GM23338 (cell line): ENCODE measurements at regions not wholly inside any gene's neighbourhood (a gene's known extent, or its start where the extent isn't known, plus 50 kb on each side); places are given as distances from the start of the nearest gene placed in this dataset.
A peak's percentile ranks its signal among the peaks of the same experiment; 100 is the strongest.

Experiments used
- ATAC-seq: fragments of 200-7000 bp; cut with Tn5 transposase; 3 replicates; pipeline ENCODE4 v1.9.1; 2020
- DNase-seq: peaks from one replicate; pipeline ENCODE4 v3.0.0-alpha.2; 2015; ENCODE audit warnings: low spot score
- H2AFZ ChIP-seq: fragments of 200-600 bp; sonication (generic); 2 replicates; pipeline ENCODE4 v1.8.0; 2016; ENCODE audit warnings: antibody characterized with exemption, mild to moderate bottlenecking, moderate library complexity
- H3F3A ChIP-seq: fragments of 200-600 bp; sonication (generic); replicated peaks from 2 replicates; pipeline ENCODE4 v1.8.0; 2017; ENCODE audit warnings: antibody characterized with exemption, mixed run types, low read depth
- H3K27ac ChIP-seq: fragments of 200-600 bp; sonication (generic); 2 replicates; pipeline ENCODE4 v1.6.1; 2016; ENCODE audit warnings: low read depth
- H3K27me3 ChIP-seq: fragments of 200-600 bp; sonication (generic); 2 replicates; pipeline ENCODE4 v1.8.0; 2016; ENCODE audit warnings: mild to moderate bottlenecking, mixed run types, moderate library complexity; ENCODE audit not compliant: insufficient read depth
- H3K36me3 ChIP-seq: fragments of 200-600 bp; sonication (generic); 2 replicates; pipeline ENCODE4 v1.8.0; 2016; ENCODE audit warnings: mild to moderate bottlenecking; ENCODE audit not compliant: insufficient read depth
- H3K4me1 ChIP-seq: fragments of 200-600 bp; sonication (generic); 2 replicates; pipeline ENCODE4 v1.8.0; 2016; ENCODE audit warnings: mild to moderate bottlenecking, moderate library complexity; ENCODE audit not compliant: insufficient read depth
- H3K4me2 ChIP-seq: fragments of 200-600 bp; sonication (generic); 2 replicates; pipeline ENCODE4 v1.7.1; 2017; ENCODE audit warnings: mixed run types
- H3K4me3 ChIP-seq: fragments of 200-600 bp; sonication (generic); 2 replicates; pipeline ENCODE4 v1.6.1; 2016; ENCODE audit warnings: mixed run types
- H3K79me2 ChIP-seq: fragments of 200-600 bp; sonication (generic); replicated peaks from 2 replicates; pipeline ENCODE4 v1.8.0; 2017; ENCODE audit warnings: mild to moderate bottlenecking; ENCODE audit not compliant: insufficient read depth
- H3K9me2 ChIP-seq: fragments of 200-600 bp; sonication (generic); 2 replicates; pipeline ENCODE4 v1.8.0; 2017; ENCODE audit not compliant: insufficient read depth
- H4K20me1 ChIP-seq: fragments of 200-600 bp; sonication (generic); replicated peaks from 2 replicates; pipeline ENCODE4 v1.8.0; 2017; ENCODE audit warnings: mild to moderate bottlenecking; ENCODE audit not compliant: insufficient read depth
- H3K27ac Mint-ChIP-seq: 2 replicates; pipeline ENCODE4 v1.8.0; 2020; ENCODE audit warnings: inconsistent platforms, mild to moderate bottlenecking, moderate library complexity, mixed read lengths
- H3K27me3 Mint-ChIP-seq: 3 replicates; pipeline ENCODE4 v1.8.0; 2022; ENCODE audit warnings: low read depth, mild to moderate bottlenecking, moderate library complexity, mixed read lengths, inconsistent platforms; ENCODE audit not compliant: insufficient read depth, poor library complexity
- H3K36me3 Mint-ChIP-seq: 3 replicates; pipeline ENCODE4 v1.8.0; 2021; ENCODE audit warnings: low read depth, mild to moderate bottlenecking, inconsistent platforms, moderate library complexity, mixed read lengths
- H3K4me1 Mint-ChIP-seq: 3 replicates; pipeline ENCODE4 v1.8.0; 2020; ENCODE audit warnings: mild to moderate bottlenecking, inconsistent platforms, mixed read lengths
- H3K4me3 Mint-ChIP-seq: 3 replicates; pipeline ENCODE4 v1.8.0; 2021; ENCODE audit warnings: moderate library complexity, mild to moderate bottlenecking, inconsistent platforms, mixed read lengths
- H3K9me3 Mint-ChIP-seq: 3 replicates; pipeline ENCODE4 v1.8.0; 2020; ENCODE audit warnings: moderate library complexity, mild to moderate bottlenecking, inconsistent platforms, mixed read lengths
- CREB1 ChIP-seq: fragments of 250-450 bp; sonication (Bioruptor Pico); IDR thresholded peaks from 2 replicates; pipeline ENCODE4 v1.5.0; 2020; ENCODE audit warnings: low read depth, mild to moderate bottlenecking, moderate library complexity
- ETS1 ChIP-seq: IDR thresholded peaks from 2 replicates; pipeline ENCODE4 v1.6.1; 2016; ENCODE audit warnings: antibody characterized with exemption
- EZH2 ChIP-seq: fragments of 200-600 bp; sonication (generic); IDR thresholded peaks from one replicate; pipeline ENCODE4 v1.8.0; 2017; ENCODE audit warnings: antibody characterized with exemption, mild to moderate bottlenecking, low read depth; ENCODE audit not compliant: unreplicated experiment
- EZH2phosphoT487 ChIP-seq: fragments of 200-600 bp; sonication (generic); IDR thresholded peaks from one replicate; pipeline ENCODE4 v1.8.1; 2018; ENCODE audit warnings: antibody characterized with exemption; ENCODE audit not compliant: unreplicated experiment
- JUNB ChIP-seq: IDR thresholded peaks from one replicate; pipeline ENCODE4 v1.6.1; 2016; ENCODE audit warnings: antibody characterized with exemption; ENCODE audit not compliant: unreplicated experiment
- NANOG ChIP-seq: IDR thresholded peaks from 2 replicates; pipeline ENCODE4 v1.6.1; 2016; ENCODE audit warnings: antibody characterized with exemption, borderline replicate concordance
- POLR2AphosphoS5 ChIP-seq: IDR thresholded peaks from 2 replicates; pipeline ENCODE4 v1.6.1; 2016; ENCODE audit warnings: antibody characterized with exemption, low read depth
- STAT1 ChIP-seq: IDR thresholded peaks from one replicate; pipeline ENCODE4 v1.6.1; 2016; ENCODE audit warnings: antibody characterized with exemption; ENCODE audit not compliant: unreplicated experiment
- ZNF114 ChIP-seq: fragments of 250-450 bp; sonication (Bioruptor Pico); IDR thresholded peaks from 2 replicates; pipeline ENCODE4 v1.5.0; 2020; ENCODE audit warnings: mild to moderate bottlenecking, moderate library complexity
- ZNF331 ChIP-seq: fragments of 250-450 bp; sonication (Bioruptor Pico); IDR thresholded peaks from 2 replicates; pipeline ENCODE4 v1.5.0; 2020; ENCODE audit warnings: low read depth, mild to moderate bottlenecking, moderate library complexity
- ZNF462 ChIP-seq: fragments of 250-450 bp; sonication (Bioruptor Pico); IDR thresholded peaks from 2 replicates; pipeline ENCODE4 v1.5.0; 2020; ENCODE audit warnings: mild to moderate bottlenecking, moderate library complexity
- TF ChIP-seq, protein P1 (sequence below): IDR thresholded peaks from one replicate; pipeline ENCODE4 v1.6.1; 2018; ENCODE audit warnings: antibody characterized with exemption; ENCODE audit not compliant: unreplicated experiment
- TF ChIP-seq, protein P2 (sequence below), 2 experiments: fragments of 200-600 bp in 1 of 2; sonication (generic) in 1 of 2; conservative IDR thresholded peaks; 2 replicates each; pipeline versions ENCODE4 v1.5.1 to v1.6.1; 2016 to 2017; ENCODE audit warnings: antibody characterized with exemption in 2 of 2, low read depth in 2 of 2, mild to moderate bottlenecking in 2 of 2, moderate library complexity in 1 of 2

- Histone ChIP-seq H3K27ac (no peak overlapping the region), H3K79me2 (no peaks in the 10 kb centered on the region), H3K4me1 (no peaks in the 10 kb centered on the region), H3K36me3 (no peaks in the 10 kb centered on the region), H3F3A (no peaks in the 10 kb centered on the region), H3K4me3 (no peak overlapping the region), H3K4me2 (no peak overlapping the region), H3K27me3 (no peaks in the 10 kb centered on the region), H2AFZ (0 out of 2 replicates have a peak overlapping the region, but pooled peaks have one; percentile 79), H3K9me2 (no peaks in the 10 kb centered on the region), H4K20me1 (no peaks in the 10 kb centered on the region)
- Mint-ChIP-seq H3K4me3 (no peak overlapping the region), H3K4me1 (peaks cover 24% of the 10 kb centered on the region), H3K36me3 (no peaks in the 10 kb centered on the region), H3K27me3 (peaks cover 9% of the 10 kb centered on the region), H3K9me3 (no peaks in the 10 kb centered on the region), H3K27ac (no peak overlapping the region)
- TF ChIP-seq, protein P1, sequence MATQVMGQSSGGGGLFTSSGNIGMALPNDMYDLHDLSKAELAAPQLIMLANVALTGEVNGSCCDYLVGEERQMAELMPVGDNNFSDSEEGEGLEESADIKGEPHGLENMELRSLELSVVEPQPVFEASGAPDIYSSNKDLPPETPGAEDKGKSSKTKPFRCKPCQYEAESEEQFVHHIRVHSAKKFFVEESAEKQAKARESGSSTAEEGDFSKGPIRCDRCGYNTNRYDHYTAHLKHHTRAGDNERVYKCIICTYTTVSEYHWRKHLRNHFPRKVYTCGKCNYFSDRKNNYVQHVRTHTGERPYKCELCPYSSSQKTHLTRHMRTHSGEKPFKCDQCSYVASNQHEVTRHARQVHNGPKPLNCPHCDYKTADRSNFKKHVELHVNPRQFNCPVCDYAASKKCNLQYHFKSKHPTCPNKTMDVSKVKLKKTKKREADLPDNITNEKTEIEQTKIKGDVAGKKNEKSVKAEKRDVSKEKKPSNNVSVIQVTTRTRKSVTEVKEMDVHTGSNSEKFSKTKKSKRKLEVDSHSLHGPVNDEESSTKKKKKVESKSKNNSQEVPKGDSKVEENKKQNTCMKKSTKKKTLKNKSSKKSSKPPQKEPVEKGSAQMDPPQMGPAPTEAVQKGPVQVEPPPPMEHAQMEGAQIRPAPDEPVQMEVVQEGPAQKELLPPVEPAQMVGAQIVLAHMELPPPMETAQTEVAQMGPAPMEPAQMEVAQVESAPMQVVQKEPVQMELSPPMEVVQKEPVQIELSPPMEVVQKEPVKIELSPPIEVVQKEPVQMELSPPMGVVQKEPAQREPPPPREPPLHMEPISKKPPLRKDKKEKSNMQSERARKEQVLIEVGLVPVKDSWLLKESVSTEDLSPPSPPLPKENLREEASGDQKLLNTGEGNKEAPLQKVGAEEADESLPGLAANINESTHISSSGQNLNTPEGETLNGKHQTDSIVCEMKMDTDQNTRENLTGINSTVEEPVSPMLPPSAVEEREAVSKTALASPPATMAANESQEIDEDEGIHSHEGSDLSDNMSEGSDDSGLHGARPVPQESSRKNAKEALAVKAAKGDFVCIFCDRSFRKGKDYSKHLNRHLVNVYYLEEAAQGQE: no peak
- TF ChIP-seq POLR2AphosphoS5 (no peak), EZH2 (no peak), ZNF462 (no peak), NANOG (no peak), ZNF114 (CRISPR knock-in tag) (no peak), EZH2phosphoT487 (no peak), JUNB (no peak), CREB1 (no peak), ETS1 (no peak), ZNF331 (CRISPR knock-in tag) (no peak), STAT1 (no peak)
- TF ChIP-seq, protein P2, sequence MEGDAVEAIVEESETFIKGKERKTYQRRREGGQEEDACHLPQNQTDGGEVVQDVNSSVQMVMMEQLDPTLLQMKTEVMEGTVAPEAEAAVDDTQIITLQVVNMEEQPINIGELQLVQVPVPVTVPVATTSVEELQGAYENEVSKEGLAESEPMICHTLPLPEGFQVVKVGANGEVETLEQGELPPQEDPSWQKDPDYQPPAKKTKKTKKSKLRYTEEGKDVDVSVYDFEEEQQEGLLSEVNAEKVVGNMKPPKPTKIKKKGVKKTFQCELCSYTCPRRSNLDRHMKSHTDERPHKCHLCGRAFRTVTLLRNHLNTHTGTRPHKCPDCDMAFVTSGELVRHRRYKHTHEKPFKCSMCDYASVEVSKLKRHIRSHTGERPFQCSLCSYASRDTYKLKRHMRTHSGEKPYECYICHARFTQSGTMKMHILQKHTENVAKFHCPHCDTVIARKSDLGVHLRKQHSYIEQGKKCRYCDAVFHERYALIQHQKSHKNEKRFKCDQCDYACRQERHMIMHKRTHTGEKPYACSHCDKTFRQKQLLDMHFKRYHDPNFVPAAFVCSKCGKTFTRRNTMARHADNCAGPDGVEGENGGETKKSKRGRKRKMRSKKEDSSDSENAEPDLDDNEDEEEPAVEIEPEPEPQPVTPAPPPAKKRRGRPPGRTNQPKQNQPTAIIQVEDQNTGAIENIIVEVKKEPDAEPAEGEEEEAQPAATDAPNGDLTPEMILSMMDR (conservative IDR thresholded peaks at IDR 0.05; ENCODE audit: low read depth in 2 of 2): no peak
- DNase-seq: peak; percentile 15
- peak; percentile 26; the same call in 2 of the 3 replicates for ATAC-seq
Observed at GRCh38 chr7:47653550-47654411, 71.9 kb upstream of the TNS3 start.
